ENCODE measurements at regions not wholly inside any gene's neighbourhood (a gene's known extent, or its start where the extent isn't known, plus 50 kb on each side); places are given as distances from the start of the nearest gene placed in this dataset.

GRCh38 chr10:129343141-129343540 lies 123.9 kb upstream of the MGMT start:
- DNase-seq: no peak

GRCh38 chr10:129344103-129344502 lies 122.9 kb upstream of the MGMT start:
- DNase-seq: no peak

GRCh38 chr10:129344731-129345355 lies 122.2 kb upstream of the MGMT start:
- no peak for DNase-seq

GRCh38 chr10:129345763-129346162 lies 121.3 kb upstream of the MGMT start:
- no peak for DNase-seq

- no peak for DNase-seq
Observed at GRCh38 chr10:129350690-129351089, 116.4 kb upstream of the MGMT start.

- no peak for DNase-seq
Observed at GRCh38 chr10:129353101-129353500, 113.9 kb upstream of the MGMT start.

GRCh38 chr10:129360046-129360445 lies 107.0 kb upstream of the MGMT start:
- DNase-seq: no peak

GRCh38 chr10:129361676-129362376 lies 105.2 kb upstream of the MGMT start:
- no peak for DNase-seq

- no peak for DNase-seq
Observed at GRCh38 chr10:129364949-129365348, 102.1 kb upstream of the MGMT start.

- no peak for DNase-seq
Observed at GRCh38 chr10:129365767-129366402, 101.2 kb upstream of the MGMT start.

- no peak for DNase-seq
Observed at GRCh38 chr10:129366450-129366849, 100.6 kb upstream of the MGMT start.

GRCh38 chr10:129369566-129369965 lies 97.5 kb upstream of the MGMT start:
- no peak for DNase-seq

GRCh38 chr10:129371541-129371940 lies 95.5 kb upstream of the MGMT start:
- no peak for DNase-seq

- DNase-seq: no peak
Observed at GRCh38 chr10:129372172-129372571, 94.9 kb upstream of the MGMT start.

GRCh38 chr10:129373231-129373630 lies 93.8 kb upstream of the MGMT start:
- DNase-seq: no peak

GRCh38 chr10:129373718-129374117 lies 93.3 kb upstream of the MGMT start:
- DNase-seq: no peak

GRCh38 chr10:129375171-129375570 lies 91.9 kb upstream of the MGMT start:
- no peak for DNase-seq

- no peak for DNase-seq
Observed at GRCh38 chr10:129375912-129376311, 91.1 kb upstream of the MGMT start.

- DNase-seq: no peak
Observed at GRCh38 chr10:129380279-129380678, 86.8 kb upstream of the MGMT start.

- no peak for DNase-seq
Observed at GRCh38 chr10:129381741-129382140, 85.3 kb upstream of the MGMT start.

GRCh38 chr10:129382401-129382800 lies 84.6 kb upstream of the MGMT start:
- DNase-seq: no peak

GRCh38 chr10:129383651-129384050 lies 83.4 kb upstream of the MGMT start:
- DNase-seq: no peak

- DNase-seq: no peak
Observed at GRCh38 chr10:129385600-129385999, 81.4 kb upstream of the MGMT start.
